ENCODE measurements at regions not wholly inside any gene's neighbourhood (a gene's known extent, or its start where the extent isn't known, plus 50 kb on each side); places are given as distances from the start of the nearest gene placed in this dataset.

DNA sequence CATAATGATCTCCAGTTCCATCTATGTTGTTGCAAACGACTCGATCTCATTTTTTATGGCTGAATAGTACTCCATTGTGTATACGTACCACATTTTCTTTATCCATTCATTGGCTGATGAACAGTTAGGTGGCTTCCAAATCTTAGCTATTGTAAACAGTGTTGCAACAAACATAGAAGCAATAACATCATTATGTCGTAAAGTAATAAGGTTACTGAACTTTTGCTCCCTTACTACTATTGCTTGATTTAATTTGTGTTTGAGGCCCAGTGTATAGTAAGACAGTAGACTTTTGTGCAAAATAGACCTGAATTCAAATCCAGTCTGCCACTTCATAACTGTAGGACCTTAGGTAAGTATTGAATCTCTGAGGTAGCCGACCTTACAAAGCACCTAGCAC, 200.1 kb upstream of the CELF2 start:
- intact Hi-C loops (cut with DNase I), result no loop called here
- DNase-seq (no peak), ATAC-seq (no peak)
- H3K36me3 ChIP-seq, result no peaks in the 10 kb centered on the region
- no peak overlapping the region for H3K4me3 ChIP-seq
- peak overlapping the region; percentile 17 for H3K27ac ChIP-seq
- H3K9me3 ChIP-seq, result no peaks in the 10 kb centered on the region
- H3K4me1 ChIP-seq, result peaks cover 21% of the 10 kb centered on the region
- TF ChIP-seq, protein P1, sequence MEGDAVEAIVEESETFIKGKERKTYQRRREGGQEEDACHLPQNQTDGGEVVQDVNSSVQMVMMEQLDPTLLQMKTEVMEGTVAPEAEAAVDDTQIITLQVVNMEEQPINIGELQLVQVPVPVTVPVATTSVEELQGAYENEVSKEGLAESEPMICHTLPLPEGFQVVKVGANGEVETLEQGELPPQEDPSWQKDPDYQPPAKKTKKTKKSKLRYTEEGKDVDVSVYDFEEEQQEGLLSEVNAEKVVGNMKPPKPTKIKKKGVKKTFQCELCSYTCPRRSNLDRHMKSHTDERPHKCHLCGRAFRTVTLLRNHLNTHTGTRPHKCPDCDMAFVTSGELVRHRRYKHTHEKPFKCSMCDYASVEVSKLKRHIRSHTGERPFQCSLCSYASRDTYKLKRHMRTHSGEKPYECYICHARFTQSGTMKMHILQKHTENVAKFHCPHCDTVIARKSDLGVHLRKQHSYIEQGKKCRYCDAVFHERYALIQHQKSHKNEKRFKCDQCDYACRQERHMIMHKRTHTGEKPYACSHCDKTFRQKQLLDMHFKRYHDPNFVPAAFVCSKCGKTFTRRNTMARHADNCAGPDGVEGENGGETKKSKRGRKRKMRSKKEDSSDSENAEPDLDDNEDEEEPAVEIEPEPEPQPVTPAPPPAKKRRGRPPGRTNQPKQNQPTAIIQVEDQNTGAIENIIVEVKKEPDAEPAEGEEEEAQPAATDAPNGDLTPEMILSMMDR (IDR thresholded peaks at IDR 0.05), result no peak
- H3K27me3 ChIP-seq, result no peaks in the 10 kb centered on the region

DNA sequence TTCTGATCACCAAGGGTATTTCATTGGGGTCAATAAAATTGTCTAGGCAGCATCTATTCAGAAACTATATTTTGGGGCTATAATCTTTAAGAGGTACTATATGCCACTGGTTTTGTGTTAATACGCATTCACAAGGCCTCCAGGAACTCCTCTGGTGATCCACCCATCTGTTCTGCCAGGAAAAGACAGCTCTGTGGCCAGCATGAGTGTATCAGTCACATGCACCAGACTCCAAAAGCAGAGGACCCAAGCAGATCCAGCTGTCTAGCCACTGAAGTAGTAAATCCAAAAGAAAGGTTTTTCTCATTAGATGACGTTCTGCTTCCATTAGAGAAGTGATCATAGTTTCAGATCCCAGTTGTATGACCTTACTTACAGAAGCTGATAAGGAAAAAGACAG, 199.6 kb upstream of the CELF2 start:
- intact Hi-C loops (cut with DNase I), result no loop called here
- peaks cover 22% of the 10 kb centered on the region for H3K4me1 ChIP-seq
- peak; percentile 25 for ATAC-seq
- no peaks in the 10 kb centered on the region for H3K27me3 ChIP-seq
- H3K4me3 ChIP-seq, result no peak overlapping the region
- H3K36me3 ChIP-seq, result no peaks in the 10 kb centered on the region
- no peaks in the 10 kb centered on the region for H3K9me3 ChIP-seq
- no peak for DNase-seq
- TF ChIP-seq, protein P1 (IDR thresholded peaks at IDR 0.05), result no peak
- H3K27ac ChIP-seq, result peak overlapping the region; percentile 17

DNA sequence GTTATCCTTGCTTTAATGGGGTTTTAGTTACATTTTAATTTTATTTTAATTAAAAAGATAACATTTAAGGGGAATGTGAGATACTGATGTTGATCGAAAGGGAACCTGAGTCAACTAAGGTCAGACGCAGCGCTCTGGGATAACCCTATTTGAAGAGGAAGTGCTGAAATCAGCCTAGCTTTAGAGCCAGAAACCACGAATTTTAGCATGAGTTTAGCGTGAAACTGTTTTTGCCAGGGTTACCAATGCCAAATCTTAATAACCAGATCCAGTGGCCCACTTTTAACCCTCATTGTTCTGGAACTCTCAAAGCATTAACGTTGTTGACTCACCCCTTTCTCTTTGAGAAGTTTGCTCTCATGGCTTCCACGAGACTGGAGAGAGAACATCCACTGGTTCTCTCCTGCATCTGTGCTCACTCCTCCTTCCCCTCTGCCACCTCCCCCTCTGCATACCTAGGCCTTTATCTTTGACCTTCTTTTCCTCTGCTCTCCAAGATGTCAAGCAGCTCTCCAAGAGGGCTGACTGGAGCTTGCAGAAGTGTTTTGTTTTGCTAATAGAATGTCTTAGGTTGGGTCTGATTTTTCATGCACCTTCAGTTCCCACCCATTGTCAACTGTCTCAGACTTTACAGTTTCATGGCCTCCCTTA, 198.3 kb upstream of the CELF2 start:
- Histone ChIP-seq H3K4me3 (no peak overlapping the region), H3K36me3 (no peaks in the 10 kb centered on the region), H3K4me1 (peaks cover 22% of the 10 kb centered on the region), H3K9me3 (no peaks in the 10 kb centered on the region), H3K27me3 (no peaks in the 10 kb centered on the region), H3K27ac (peak overlapping the region; percentile 55)
- TF ChIP-seq, protein P1 (IDR thresholded peaks at IDR 0.05), result no peak
- DNase-seq (no peak), ATAC-seq (peak; percentile 90)
- intact Hi-C loops (cut with DNase I), result no loop called here

DNA sequence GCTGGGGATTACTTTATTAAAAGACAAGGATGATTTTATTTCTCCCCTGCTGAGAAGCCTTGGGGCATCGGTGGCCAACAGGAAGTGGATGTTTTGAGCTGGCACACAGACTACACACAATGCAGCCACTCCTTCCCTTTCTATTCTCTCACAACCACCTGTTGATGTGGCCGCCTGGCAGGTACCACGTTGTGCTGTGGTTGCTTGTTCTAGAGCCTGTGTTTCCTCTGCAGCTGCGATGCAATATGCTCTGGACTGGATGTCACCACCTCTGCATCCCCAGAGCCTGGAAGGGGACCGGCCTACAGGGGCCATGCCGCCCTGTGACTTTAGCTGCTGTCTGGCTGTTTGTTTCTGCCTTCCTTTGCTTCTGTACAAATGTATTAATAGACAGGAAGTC, 195.7 kb upstream of the CELF2 start:
- no peaks in the 10 kb centered on the region for H3K36me3 ChIP-seq
- peaks cover 30% of the 10 kb centered on the region for H3K4me1 ChIP-seq
- H3K4me3 ChIP-seq, result no peak overlapping the region
- no peaks in the 10 kb centered on the region for H3K9me3 ChIP-seq
- intact Hi-C loops (cut with DNase I), result no loop called here
- ATAC-seq (no peak), DNase-seq (no peak)
- H3K27ac ChIP-seq, result peak overlapping the region; percentile 14
- no peaks in the 10 kb centered on the region for H3K27me3 ChIP-seq
- TF ChIP-seq, protein P1 (IDR thresholded peaks at IDR 0.05), result no peak

DNA sequence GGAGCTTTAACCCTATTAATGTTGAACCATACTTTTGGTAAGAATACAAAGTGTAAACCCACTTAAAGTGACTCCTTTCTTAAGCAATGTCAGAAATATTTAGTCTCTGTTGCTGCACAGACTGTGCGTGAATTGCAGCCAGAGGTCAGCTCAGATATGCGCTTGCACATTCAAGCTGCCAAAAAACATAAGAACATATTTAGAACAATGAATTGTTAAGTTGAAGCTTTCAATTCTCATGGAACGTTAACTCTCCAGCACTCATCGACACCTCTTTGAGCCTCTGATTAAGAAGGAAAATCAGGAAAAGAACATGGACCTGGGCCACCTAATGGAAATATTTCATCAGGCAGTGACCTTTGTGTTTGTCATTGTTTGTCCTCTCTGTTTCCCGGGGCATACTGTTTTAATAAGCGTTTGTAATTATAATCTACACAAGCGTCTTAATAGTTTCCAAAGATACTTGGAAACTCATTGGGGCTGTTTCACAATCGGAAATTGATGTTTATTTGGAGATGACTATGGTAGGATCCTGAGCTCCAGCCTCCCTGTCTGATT, 193.0 kb upstream of the CELF2 start:
- ATAC-seq (peak; percentile 77), DNase-seq (no peak)
- H3K27me3 ChIP-seq, result no peaks in the 10 kb centered on the region
- intact Hi-C loops (cut with DNase I), result no loop called here
- peak overlapping the region; percentile 71 for H3K27ac ChIP-seq
- TF ChIP-seq, protein P1 (IDR thresholded peaks at IDR 0.05), result no peak
- no peaks in the 10 kb centered on the region for H3K9me3 ChIP-seq
- no peaks in the 10 kb centered on the region for H3K36me3 ChIP-seq
- H3K4me3 ChIP-seq, result no peak overlapping the region
- peaks cover 20% of the 10 kb centered on the region for H3K4me1 ChIP-seq
